SHP77 treated with DMSO at 0.1 percent for 48 hours (cell line): ENCODE measurements at regions not wholly inside any gene's neighbourhood (a gene's known extent, or its start where the extent isn't known, plus 50 kb on each side); places are given as distances from the start of the nearest gene placed in this dataset.
A peak's percentile ranks its signal among the peaks of the same experiment; 100 is the strongest.

Experiments used
- DNase-seq: peaks from one replicate; lab custom pipeline; 2025; lab: John Stamatoyannopoulos, UW

GRCh38 chr3:54021071-54021470, 101.3 kb upstream of the CACNA2D3 start:
- no peak for DNase-seq

GRCh38 chr3:54020436-54020835, 101.9 kb upstream of the CACNA2D3 start:
- DNase-seq, result no peak

- DNase-seq, result no peak
Measured at GRCh38 chr3:54014067-54014466, 108.3 kb upstream of the CACNA2D3 start.

GRCh38 chr3:54008744-54009143, 113.6 kb upstream of the CACNA2D3 start:
- no peak for DNase-seq

- no peak for DNase-seq
Measured at GRCh38 chr3:54008099-54008498, 114.3 kb upstream of the CACNA2D3 start.

GRCh38 chr3:54004335-54004734, 112.7 kb upstream of the SELENOK start:
- no peak for DNase-seq

GRCh38 chr3:54003136-54003535, 111.5 kb upstream of the SELENOK start:
- DNase-seq, result no peak

GRCh38 chr3:53999725-54000124, 108.1 kb upstream of the SELENOK start:
- DNase-seq, result no peak

GRCh38 chr3:53998980-53999379, 107.3 kb upstream of the SELENOK start:
- DNase-seq, result no peak

- DNase-seq, result no peak
Measured at GRCh38 chr3:53997476-53997875, 105.8 kb upstream of the SELENOK start.

- DNase-seq, result no peak
Measured at GRCh38 chr3:53996141-53996874, 104.6 kb upstream of the SELENOK start.

- DNase-seq, result no peak
Measured at GRCh38 chr3:53994986-53995603, 103.4 kb upstream of the SELENOK start.

GRCh38 chr3:53991240-53991639, 99.6 kb upstream of the SELENOK start:
- no peak for DNase-seq

GRCh38 chr3:53989946-53990345, 98.3 kb upstream of the SELENOK start:
- DNase-seq, result no peak

GRCh38 chr3:53989451-53989850, 97.8 kb upstream of the SELENOK start:
- DNase-seq, result no peak

- no peak for DNase-seq
Measured at GRCh38 chr3:53978386-53978785, 86.7 kb upstream of the SELENOK start.

- no peak for DNase-seq
Measured at GRCh38 chr3:53975382-53975781, 83.7 kb upstream of the SELENOK start.

GRCh38 chr3:53974324-53974723, 82.7 kb upstream of the SELENOK start:
- no peak for DNase-seq

- no peak for DNase-seq
Measured at GRCh38 chr3:53973905-53974304, 82.2 kb upstream of the SELENOK start.

- DNase-seq, result no peak
Measured at GRCh38 chr3:53970661-53971060, 79.0 kb upstream of the SELENOK start.

- DNase-seq, result no peak
Measured at GRCh38 chr3:53969086-53969485, 77.4 kb upstream of the SELENOK start.

GRCh38 chr3:53965291-53965690, 73.6 kb upstream of the SELENOK start:
- no peak for DNase-seq

GRCh38 chr3:53957831-53958230, 66.2 kb upstream of the SELENOK start:
- no peak for DNase-seq

- peak; percentile 44 for DNase-seq
Measured at GRCh38 chr3:53956586-53956985, 64.9 kb upstream of the SELENOK start.
